ENCODE measurements at regions not wholly inside any gene's neighbourhood (a gene's known extent, or its start where the extent isn't known, plus 50 kb on each side); places are given as distances from the start of the nearest gene placed in this dataset.

DNA sequence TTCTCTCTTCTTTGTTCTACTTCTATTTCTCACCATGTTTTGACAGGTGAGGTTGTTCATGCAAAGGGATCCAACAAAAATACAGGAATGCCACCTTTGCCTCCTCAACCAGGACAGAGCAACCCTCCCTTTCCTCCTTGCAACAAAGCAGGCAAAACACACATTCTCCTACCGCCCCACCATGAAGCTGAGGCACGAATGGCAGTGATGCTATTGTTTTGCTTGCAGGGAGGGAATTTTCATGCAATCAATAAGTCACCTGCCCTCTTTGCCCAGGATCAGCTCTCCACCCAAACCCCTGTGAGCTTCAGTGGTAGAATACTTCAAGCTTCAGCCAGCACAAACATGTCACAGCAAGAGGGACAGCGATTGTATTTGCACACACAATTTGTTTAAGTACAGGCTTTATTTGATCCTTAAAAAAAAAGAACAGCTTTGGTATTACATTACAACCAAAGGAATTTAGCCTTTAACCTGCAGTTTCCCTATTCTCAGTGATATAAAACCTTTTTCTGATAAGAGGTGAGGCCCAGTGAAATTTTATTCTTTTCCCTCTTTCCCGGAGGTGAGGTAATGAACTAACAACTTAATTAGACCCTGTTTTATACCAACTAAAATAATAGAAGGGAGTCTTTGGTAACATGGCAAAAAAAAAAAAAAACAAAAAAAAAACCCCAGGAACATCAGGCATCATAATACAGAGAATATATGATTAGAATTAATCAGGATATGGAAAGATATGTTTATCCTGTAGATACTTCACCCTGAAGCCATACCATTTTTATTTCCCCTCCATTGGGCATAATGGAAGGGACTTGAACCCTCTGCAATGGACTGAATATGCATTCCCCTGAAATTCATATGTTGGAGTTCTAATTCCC, 87.0 kb upstream of the EEA1 start:
- no peak for DNase-seq

DNA sequence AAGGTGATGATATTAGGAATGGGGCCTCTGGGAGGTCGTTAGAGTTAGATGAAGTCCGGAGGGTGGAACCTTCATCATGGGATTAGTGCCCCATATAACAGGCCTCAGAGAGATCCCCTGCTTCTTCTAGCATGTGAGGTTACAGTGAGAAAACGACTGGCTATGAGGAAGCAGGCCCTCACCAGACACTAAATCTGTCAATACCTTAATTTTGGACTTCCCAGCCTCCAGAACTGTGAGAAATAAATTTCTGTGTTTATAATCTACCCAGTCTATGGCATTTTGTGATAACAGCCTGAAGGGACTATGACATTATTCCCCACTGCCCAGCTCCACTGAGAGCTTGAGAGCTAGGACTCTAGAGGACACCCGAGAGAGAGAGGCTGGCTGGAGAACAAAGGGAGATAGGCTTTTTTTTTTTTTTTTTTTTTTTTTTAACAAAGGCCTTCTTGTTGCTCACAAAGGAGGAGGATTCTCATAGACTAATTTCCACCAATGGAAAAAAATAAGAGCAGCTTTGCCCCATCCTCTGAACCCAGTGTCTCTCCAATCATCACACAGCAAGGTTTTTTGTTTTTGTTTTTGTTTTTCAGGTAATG, 87.8 kb upstream of the EEA1 start:
- no peak for DNase-seq

DNA sequence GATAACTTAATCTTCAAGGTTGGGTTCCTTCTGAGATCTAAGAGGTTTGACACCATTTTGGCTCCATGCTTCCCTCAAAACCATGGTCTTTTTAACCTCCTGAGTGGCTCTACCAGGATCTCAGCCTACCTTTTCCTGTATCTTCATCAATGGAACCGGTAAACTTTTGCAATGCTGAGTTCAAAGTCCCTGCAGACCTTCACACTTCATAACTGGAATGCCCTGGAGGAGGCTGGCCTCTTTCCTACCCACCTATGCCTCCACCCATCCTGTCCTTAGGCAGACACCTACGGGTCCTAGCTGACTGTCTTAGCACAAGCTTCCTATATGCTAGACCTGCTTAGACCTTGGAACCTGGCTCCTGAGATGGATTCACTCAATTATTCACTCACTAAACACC, 89.5 kb upstream of the EEA1 start:
- DNase-seq: no peak

DNA sequence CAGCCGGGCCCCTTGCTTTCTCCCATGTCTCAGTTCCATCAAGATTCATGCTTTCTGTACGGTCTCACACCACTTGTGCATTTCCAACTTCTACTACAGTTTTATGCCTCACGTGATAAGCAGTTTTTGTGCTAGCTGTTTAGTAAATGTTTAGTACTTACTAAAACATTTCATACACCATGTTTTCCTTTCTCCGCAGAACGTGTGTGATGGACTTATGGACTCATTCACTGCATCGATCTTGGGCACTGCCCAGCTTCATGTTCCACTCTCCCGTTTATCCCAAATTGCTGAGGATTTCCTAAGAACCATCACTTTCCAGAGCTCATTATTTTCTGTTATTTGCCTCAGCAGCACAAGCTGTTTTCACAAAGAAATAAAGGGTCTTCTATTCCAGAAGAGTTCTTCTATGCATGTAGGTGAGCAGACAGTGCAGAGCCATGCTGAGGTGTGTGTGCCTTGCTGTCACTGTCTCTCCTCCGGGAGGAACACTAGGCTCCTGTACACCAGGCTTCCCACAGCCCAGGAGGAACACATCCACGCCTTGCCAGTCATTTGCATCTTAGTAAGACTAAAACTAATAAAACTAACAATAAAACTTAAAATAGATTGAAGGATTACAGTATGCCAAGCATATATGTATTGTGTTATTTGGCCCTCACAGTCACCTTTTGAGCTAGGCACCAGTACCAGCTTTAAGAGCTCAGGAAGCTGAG, 90.3 kb upstream of the EEA1 start:
- no peak for DNase-seq

DNA sequence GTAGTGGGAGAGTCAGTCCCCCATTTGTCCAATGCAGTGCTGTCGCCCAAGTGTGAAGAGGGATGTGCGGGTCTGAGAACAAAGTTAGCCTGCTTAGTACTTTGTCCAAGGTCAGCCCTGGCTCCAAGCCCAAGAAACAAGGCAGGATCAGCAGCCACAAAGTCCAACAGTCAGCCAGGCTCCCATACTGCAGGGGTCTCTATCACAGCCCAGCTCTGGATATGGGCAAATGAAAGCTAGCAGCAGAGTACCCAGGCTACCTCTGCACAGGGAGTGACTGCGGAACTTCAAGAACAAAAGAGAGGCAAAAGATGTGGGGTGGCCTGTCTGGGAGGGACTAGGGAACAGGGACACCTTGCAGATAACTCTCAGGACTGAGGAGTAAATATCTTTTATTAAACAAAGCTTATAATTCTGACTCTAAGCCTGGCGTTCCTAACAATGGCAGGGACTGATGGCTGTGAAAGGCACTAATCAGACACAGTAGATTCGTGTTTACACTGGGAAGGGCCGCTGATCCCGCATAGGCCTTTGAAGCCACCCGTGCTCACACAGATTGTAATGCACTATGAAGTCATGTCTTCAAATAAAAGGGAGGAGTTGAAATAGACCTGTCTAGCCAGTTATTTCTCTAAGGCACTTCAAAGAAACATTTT, 91.0 kb upstream of the EEA1 start:
- DNase-seq: no peak

DNA sequence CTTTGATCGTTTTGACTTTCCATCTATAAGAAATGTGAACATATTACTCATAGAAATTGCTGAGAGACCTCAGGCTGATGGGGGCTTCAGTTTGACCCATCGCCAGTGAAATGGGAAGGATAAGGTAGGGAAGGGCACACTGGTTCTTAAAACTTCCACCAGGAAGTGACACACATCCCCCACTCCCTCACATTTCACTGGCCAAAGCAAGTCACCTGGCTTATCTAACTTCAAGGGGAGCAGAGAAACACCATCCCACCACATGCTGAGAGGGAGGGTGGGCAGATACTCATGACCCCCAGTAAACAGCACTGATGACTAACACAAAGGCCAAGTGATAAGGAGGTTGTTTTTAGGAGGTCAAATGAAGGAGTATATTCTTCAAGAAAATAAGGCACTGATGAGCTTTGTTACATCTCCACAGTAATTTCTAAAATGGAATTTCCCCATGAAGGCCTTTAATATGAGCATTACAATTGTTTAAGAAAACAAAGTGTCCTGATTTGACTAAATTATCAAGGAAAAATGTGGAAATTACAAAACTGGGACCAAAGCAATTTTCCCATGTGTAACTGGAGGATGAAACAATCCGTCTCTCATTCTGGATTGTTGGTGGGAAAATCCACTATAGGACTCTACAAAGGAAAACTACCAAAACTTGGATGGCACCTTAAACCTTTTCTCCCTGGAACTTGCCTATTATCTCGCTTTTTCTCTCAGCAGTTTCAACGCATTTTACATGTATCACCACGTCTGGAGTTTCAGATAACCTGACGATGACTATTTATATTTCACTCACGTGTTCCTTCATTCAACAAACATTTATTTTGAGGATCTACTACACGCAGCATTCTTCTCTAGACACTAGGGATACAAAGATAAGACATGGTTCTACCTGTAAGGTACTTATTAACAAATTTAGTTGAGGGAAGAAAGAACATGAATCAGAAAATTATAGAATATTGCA, 91.8 kb upstream of the EEA1 start:
- no peak for DNase-seq

DNA sequence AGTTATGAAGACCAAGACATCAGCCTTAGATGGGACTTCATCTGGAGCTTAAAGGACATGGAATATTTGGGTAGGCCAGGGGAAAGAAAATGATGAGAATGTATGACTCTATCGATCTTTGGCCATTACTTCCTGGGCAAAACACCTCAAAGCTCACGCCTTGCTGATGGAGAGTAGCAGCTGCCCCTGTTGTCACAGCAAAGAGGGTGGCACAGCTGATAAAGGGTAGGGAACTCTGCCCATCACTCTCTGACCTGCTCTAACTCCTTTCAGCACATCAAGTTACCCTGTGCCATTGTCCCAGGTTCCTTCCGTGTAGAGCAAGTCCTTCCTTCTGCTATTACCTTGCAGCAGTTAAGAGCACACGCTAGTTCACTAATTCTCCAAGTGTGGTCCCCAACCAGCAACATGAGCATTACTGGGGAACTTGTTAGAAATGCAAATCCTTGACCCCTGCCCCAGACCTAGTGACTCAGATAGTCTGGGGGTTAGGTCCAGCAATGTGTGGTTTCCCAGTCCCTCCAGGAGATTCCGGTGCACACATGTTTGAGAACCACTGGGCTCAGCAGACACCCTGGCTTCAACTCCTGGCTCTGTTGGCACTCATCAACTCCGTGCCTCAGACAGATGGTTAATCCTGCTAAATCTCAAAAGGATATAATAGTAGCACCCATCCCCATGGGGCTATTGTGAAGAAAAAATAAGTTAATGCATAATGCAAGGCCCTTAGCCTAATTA, 93.7 kb upstream of the EEA1 start:
- DNase-seq: no peak

DNA sequence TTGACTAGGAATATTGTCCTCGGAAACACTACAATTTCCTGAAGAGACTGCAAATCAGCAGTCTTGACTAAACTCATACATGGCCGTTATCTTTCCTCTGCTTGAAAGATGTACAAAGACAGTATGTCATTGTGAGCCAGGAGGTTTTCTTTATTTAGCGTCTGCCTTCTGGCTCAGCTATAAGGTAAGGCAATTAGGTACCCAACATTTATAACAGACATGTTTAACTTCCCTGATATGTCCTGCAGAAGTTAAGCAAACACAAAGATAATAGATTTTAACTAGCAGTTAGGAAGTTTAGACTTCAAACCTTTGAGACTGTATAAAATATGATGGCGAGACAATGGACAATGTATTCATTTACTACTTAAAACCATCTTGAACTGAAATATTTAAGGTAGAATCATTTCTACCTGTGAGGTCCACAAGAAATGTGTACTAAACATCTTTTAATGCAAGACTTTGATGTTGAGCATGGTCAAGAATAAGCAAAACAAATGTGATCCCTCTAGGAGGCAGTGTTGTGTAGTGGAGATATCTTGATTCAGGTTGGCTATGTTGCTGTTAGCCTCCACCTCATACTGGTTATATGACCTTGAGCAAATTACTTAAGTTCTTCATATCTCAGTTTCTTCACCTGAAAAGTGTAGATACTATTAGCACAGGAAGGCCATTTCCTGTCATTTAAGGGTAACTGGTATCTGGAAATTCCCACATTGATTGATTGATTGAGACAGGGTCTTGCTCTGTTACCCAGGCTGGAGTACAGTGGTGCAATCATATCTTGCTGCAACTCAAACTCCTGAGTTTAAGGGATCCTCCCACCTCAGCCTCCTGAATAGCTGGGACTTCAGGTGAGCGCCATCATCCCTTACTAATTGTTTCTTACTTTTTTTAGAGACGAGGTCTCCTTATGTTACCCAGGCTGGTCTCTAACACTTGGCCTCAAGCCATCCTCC, 96.3 kb upstream of the EEA1 start:
- no peak for DNase-seq

DNA sequence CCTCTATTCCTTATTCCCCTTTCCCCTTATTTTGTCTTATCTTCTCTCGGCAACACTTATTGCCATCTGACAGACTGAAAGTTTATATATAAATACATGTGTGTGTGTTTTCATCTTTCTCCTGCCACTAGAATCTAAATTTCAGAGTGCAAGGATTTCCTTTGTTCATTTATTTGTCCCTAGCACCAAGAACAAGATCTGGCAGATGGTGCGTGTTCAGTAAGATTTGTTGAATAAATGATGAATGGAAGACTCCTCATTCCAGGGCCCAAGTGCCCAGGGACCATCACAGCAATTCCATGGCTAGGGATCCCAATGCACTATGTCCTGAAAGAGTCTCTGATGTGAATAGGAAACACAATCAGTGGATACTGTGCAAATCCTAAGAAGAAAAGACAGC, 97.9 kb upstream of the EEA1 start:
- no peak for DNase-seq

DNA sequence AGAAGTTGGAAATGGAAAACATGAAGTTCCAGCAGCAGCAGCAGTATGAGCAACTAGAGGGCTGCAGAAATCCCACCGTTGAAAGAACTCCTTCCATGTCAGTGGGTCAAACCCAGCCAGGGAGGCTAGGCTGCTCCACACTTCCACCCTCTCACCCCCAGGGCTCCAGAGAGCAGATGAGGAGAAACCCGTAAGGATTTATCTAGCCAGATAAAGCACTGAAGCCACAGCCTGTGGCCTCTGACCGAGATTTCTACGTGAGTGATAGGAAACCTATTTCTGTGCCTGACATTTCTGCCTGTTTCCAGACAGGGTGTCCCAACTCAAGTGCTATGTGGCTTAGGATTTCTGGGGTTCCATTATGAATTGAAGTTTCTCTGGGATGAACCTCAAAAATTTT, 100.0 kb upstream of the EEA1 start:
- no peak for DNase-seq

DNA sequence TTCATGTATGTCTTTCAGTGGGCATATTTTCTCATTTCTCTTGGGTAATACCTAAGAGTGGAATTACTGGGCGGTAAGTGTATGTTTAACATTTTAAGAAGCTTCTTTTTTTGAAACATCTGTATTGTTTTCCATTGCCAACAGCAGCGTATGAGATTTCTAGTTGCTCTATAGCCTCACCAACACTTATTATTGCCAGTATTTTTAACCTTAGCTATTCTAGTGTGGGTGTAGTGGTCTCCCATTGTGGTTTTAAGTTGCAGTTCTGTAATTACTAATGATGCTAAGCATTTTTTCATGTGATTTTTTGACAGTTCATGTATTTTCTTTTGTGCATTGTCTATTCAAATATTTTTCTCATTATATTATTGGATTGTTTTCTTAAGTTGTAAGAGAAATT, 101.9 kb upstream of the EEA1 start:
- DNase-seq: no peak

DNA sequence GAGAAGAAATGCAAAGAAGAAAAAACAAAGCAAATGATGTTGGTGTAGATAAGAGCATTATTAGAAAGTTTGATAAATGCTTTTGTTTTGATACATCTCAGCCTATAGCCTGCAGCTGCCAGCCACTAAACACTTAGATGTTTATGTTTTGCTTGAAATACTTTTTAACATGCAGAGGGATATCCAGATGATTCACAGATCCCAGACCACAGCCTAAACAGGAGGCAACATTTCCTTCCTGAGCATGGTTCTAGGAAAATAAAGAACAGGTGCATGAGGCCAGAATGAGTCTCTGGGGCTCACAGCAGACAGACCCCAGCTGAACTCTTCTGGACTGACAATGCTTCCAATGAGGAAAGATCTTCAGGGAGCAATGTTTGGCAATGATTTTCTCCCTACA, 103.7 kb upstream of the EEA1 start:
- DNase-seq: no peak

DNA sequence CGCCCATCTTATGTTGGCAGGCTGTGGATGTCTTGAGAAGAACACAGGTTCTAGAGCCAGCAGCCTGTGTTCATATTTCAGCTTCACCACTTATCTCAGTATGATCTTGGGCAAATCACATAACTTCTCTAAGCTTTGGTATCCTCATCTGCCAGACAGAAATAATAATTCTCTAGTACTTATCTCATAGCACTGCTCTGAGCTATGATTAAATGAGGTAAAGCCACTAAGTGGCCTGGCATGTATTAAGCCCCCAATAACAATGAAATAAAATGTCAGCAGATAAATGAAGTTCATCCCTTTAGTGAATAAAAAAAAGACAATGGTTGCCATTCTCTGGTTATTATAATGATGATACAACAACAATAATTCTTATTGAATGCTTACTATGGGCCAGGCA, 104.9 kb upstream of the EEA1 start:
- no peak for DNase-seq

DNA sequence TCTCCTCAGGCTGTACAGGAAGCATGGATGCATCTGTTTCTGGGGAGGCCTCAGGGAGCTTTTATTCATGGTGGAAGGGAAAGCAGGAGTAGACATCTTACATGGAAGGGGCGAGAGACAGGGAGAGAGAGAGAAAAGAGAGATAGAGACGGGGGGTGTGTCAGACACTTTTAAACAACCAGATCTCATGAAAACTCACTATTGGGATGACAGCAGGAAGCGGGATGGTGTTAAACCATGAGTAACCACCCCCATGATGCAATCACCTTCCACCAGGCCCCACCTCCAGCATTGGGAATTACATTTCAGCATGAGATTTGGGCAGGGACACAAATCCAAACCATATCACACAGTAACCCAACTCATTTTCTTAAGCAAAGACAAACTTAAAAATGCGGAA, 110.0 kb upstream of the EEA1 start:
- DNase-seq: no peak

DNA sequence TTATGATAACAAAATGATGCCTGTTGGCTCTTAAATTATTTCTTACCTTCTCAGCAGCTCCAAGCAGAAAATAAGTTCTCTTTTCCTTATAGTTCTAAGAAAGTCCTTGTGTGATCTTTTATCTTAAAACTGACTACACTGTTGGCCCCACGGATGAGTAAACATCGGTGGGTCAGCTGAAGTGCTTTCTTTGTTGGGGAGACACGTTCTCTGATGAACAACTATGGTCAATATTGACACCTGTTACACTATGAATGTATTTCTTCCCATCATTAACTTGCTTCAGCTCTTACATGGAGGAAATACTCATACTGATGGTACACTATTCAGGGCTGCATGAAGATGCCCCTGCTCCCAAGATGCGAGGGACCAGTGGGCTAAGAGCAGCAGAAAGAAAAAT, 110.8 kb upstream of the EEA1 start:
- DNase-seq: no peak

DNA sequence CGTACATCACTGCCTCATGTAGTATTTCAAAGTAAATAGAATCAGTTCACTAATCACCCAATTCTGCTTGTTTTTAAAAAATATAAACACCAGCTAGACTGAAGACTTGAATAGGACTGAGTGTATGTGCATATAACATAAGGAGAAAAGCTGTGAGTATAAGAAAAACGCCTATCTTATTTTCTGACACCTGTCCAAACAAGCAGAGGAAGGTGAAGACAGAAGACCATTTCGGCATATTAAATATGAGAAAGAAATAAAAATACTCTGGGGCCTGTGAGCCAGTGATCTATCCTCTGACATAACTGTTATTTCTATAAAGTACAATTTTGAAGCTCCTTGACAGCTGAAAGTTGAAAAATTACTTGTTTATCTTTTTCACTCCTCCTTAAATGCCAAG, 111.3 kb upstream of the EEA1 start:
- DNase-seq: no peak

DNA sequence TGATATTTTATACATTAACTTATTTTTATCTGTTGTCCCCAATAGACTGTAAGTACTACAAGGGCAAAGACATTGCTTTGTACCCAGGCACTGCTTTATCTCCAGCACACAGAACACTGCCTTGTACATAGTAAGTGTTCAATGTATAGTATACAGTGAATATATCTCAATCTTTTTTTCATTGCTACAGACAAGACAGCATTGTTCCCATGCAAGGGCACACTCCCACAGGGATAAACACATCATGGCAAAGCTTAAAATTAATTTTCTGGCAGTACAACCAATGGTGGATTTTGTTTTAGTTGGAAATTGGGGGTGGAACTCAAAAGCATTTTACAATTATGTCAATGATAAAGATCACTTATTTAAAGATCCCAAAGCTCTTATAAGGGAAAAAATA, 112.3 kb upstream of the EEA1 start:
- no peak for DNase-seq

DNA sequence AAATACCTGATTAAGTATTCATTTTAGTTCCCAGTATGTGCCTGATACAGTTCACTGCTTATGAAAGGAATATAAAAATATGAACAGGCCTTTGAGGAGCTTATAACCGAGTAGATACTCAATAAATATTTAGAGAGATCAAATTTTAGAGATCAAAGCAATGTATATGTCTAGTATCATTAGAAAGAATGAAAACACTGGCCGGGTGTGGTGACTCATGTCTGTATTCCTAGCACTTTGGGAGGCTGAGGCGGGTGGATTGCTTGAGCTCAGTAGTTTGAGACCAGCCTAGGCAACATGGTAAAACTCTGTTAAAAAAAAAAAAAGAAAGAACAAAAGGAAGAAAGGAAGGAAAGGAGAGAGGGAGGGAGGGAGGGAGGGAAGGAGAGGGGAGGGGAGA, 113.2 kb upstream of the EEA1 start:
- DNase-seq: no peak

DNA sequence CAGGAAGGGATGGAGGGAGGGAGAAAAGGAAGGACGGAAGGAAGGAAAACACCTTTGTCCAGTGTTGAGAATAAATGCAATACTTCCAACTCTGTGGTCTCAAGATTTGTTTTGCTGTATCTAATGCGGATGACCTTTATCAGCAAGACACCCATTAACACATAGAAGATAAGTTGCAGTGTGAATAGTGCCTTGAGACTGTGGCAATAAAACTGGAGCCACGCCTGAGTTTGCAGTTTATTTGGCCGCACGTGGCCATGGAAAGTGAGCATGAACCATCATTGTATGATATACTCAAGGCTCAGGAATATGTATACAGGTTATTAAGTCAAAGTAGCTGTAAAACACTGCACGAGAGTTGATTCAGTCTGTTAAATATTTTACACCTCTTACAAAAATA, 113.6 kb upstream of the EEA1 start:
- no peak for DNase-seq

DNA sequence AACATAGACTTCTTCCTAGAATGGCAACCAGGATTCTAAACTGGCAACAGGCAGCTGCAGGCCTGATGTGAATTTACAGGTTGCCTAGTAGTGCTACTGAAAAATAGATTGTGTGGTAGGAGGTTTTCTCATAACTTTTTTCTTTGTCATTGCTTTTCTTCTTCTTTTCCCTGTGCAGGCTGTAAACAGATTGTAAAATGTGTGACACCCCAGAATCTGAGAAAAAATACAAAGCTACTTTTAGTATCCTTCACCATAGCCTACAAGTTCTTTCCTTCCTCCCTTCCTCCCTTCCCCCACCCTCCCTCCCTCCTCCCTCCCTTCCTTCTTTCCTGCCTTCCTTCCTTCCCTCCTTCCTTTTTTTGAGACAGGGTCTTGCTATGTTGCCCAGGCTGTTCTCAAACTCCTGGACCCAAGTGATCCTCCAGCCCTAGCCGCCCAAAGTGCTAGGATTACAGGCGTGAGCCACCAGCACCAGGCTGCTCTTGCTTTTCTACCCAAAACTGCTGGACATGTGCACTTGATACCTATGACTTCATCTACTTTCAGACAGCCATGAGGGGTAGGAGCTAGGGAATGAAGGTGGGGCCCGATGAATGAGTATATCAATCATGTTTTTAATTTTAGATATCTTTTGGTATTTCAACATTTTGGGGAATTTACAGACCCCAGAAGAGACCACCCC, 114.2 kb upstream of the EEA1 start:
- no peak for DNase-seq
